HG02970 (cell line): ENCODE measurements at regions not wholly inside any gene's neighbourhood (a gene's known extent, or its start where the extent isn't known, plus 50 kb on each side); places are given as distances from the start of the nearest gene placed in this dataset.

Experiments used
- ATAC-seq: cut with Tn5 transposase; IDR thresholded peaks from one replicate; pipeline ENCODE4 v1.9.1; 2021; ENCODE audit warnings: mild to moderate bottlenecking, moderate library complexity, moderate number of reproducible peaks; ENCODE audit not compliant: unreplicated experiment, low FRiP score

DNA sequence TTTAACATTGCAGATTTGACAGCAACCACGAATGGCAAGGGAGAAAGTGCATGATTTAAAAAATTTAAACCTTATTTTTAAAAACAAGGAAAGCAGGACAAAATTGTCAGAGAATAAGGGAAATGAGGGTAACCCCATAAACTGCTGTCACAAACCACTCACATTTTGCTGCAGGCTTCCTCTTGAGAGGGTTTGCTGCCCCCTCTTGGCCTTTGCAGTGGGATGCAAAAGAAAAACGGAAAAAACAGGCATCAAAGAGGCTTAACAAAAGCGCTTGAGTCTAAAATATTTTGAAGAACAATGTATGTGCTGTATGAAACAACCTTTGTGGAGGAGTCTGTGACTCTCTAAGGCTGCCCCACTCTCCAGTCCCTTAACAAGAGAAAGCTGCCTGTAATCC lies 91.6 kb downstream of the TMX3 start:
- no peak for ATAC-seq

DNA sequence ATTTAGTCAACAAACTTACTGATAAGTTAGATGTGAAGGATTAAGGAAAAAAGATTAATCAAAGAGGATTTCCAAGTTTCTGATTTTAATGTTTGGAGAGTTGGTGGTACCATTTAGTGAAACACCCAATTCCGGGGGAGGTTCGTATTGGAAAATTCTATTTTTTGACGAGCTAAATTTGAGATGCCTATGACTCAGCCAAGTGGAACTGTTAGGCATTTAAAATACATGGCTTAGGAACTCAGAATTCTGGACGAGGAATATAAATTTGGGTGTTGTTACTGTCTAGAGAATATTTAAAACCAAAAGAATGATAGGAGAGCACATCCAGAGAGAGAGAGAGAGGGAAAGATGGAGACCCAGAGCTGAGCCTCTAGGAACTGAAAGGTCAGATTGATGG lies 103.6 kb downstream of the TMX3 start:
- ATAC-seq = no peak

DNA sequence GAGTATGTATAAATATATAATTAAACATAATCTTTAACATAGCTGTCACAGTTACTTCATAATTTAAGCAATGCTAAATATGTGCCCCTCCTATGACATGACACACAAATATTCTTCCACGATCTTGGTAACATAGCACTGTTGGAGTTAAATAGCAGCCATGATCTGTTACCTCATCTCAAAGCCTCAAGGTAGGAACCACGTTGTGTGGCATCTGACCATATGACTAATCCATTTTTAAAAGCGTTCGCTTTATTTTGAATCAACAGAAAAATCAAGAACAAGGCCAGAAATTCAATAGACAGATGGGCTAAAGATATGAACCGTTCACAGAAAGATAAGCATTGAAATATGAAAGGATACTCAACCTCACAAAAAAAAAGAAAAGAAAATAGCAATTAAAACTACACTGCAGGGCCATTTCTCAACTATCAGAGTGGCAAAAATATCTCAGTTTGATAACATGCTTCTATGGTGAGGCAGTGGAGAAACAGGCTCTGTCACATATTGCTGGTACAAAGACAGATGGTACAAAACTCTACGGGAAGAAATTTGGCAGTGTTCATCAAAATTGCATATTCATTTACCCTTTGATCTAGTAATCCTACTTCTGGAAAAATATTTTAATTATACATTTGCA lies 105.9 kb downstream of the TMX3 start:
- no peak for ATAC-seq

DNA sequence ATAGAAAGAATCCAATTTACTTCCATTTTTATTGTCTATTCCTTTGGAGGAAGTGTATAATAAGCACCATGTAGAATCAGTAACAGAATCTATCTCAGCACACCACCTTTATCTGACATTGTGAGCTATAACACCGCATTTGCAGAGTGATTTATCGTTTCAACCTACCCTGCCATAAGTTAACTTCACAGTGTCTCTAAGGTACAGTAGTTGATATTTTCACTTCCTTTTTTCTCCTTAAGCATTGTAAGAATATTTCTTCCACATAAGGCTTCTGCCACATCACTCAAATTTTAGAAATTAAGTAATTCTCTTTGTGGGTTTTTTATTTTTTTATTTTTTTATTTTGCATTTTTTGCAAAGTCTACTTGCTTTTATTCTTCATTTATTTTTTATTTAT lies 107.1 kb downstream of the TMX3 start:
- no peak for ATAC-seq

DNA sequence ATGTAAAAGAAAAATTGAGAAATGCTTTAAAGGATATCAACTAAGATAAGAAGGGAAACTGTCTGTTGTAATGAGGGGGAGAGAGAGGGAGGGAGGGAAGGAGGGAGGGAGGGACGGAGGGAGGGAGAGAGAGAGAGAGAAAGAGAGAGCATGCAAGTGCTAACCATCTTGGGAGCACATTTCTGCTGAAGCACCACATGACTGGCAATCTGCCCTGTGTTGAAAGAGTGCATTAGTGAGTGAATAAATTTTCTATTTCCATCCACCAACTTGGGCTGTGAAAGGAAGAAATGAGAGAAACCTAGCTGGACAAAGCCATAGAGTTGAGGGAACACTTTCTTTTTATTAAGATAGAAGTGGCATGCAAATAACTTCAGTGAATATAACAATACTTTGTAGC lies 110.7 kb downstream of the TMX3 start:
- no peak for ATAC-seq

DNA sequence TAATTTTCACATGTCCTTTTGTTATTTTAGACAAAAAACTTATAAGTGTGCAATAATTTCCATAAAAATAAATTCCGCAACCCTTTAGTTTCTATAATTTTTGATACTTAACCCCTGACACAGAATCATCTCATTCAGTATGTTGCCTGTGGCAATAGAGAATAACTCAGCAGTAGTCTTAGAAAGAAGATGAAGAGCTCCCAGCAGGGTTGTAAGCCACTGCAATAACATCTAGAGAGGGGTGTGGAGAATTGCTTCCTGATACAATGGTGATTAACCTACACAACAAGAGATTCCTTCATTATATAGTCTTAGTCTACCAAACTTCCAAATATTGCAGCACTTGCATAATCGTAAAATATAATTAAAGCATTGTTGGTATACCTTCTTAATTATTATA lies 118.9 kb downstream of the TMX3 start:
- ATAC-seq = no peak

DNA sequence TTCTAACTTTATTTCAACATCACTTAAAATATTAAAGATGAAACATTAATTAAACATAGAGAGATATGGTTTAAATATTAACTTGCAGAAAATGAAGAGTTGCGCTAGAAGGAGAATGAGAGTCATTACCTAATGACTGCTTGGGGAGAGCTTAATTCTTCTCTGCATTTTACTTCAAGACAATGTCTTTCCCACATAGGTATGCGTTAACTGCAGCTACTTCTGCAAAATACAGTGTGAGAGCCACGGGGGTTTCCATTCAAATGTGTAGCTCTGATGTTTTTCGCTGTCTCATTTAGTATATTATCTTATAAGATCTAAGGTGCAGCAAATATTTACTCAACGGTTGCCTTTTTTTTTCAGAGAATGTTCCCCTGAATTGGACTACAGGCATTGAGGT lies 126.7 kb downstream of the TMX3 start:
- ATAC-seq = no peak

DNA sequence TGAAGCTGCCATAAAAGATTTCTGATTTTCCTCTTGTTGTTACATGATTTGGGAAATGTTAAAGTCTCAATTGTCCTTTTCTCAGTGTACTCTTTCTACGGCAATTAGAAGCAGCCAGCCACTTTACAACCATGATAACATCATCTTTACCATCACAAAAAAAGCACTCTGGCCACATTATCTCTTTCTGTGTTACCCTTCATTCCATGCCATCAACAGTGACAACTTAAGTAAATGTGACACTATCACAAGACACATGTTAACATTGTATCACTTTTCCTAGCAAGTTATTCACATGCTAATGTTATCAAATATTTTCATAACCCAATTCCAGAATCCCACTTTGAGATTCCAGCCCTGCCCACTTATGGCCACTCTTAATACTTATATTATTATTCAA lies 131.2 kb downstream of the TMX3 start:
- ATAC-seq = no peak

DNA sequence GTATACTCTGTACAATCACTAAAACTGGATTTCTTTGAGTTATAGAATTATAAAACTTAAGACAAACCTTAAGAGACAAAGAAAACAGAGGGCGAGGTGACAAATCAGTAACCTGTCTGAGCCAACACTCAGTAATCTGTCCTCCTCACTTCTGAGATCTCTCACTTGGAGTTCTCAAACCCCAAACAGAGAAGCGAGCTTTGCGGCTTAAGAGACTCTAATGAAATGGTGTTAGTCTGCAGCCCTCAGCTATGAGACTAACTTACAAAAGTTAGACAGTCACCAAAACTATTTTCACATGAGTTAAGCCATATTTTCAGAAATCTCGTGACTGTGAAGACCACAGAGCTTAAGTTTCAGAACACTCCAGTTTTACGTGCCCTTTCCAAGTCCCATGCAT lies 140.6 kb downstream of the TMX3 start:
- no peak for ATAC-seq

DNA sequence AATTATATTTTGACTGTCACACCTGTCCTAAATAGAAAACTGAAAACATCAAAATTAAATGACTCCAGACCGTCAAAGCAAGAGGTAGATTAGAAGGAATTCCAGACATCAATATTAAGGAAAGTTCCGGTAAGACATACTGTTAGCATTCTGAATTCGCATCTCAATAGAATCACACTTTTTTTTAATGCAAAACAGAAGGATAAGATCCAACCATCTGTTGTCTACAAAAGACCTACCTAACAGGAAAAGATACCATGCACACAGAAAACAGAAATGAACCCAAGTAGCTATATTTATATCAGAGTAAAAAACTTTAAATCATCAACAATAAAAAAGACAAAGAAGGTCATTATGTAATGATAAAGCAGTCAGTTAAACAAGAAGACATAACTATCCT lies 145.0 kb downstream of the TMX3 start:
- no peak for ATAC-seq

DNA sequence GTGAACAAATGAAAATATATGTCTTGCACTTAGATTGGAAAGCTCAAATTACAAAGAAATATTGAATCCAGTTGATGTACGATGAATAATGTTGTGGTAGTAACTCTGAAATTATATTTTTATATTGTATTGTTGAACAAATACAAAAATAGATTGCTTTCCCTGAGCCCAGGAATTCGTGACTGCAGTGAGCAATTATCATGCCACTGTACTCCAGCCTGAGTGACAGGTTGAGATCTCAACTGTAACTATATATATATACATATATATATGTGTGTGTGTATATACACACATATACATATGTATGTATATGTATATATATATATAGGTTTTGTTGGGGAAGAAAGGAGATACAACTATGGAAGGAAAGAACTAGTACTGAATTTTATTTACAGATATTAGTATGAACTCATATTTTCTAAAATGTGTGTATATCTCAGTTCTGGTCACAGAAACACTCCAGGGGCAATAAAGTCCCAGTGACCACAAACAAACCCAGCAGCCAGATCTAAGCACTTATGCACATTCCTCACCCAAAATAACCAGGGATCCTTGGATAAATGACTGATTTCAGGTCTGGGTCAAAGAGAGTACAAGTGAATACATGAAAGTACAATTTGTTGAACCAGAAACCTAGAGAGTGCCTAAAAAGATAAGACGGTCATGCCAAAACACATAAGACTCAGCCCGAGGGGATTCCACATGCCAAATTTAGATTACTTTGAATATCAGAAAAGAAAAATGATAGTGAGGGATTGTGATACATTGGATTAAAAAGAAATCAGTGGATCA lies 146.3 kb downstream of the TMX3 start:
- ATAC-seq = no peak

DNA sequence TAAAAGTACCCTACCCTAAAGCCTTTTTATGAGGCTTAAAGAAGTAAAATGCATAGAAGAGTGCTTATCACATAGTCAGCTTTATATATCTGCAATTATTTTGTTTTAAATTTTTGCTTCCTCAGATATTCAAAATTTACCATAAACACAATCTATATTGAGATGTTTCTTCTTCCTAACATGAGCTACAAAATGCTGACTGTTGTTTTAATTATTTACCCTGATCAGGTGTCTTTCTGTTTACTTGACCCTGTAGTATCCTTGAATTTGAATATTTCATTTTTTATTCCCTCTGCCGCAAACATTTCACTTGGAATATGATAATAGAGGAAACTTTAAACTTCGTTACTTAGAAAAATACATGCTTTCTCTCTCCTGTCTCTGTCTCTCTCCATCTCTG lies 147.9 kb downstream of the TMX3 start:
- no peak for ATAC-seq

DNA sequence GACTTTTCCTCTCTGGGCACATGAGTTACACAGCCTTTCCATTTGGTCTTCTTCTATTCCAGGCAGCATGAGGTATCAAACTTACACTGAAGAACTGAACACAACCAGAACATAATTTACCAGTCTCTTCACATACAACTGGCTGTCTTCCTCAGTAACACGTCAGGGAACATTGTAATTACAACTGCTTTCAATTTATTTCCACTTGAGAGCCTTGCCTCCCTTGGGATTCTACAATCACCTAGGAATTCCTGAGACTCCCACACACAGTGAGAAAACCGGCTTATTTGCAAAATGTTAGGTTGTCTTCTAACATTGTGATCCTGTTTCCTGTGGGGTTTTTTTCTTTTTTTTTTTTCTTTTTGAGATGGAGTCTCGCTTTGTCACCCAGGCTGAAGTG lies 149.9 kb downstream of the TMX3 start:
- no peak for ATAC-seq

DNA sequence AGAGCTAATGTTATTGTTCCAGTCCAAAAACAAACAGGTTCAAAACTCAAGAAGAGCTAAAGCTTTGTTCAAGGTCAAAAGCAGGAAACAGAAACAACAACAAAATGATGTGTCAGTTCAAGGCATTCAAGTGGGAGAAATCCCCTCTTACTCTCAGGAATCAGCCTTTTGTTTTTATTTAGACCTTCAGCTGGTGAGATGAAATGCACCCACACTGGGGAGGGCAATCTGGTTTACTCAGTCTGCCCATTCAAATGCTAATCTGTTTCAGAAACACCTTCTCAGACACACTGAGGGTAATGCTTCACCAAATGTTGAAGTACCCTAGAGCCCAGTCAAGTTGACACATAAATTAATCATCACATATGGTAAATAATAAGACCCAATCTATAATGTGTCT lies 150.6 kb downstream of the TMX3 start:
- no peak for ATAC-seq

DNA sequence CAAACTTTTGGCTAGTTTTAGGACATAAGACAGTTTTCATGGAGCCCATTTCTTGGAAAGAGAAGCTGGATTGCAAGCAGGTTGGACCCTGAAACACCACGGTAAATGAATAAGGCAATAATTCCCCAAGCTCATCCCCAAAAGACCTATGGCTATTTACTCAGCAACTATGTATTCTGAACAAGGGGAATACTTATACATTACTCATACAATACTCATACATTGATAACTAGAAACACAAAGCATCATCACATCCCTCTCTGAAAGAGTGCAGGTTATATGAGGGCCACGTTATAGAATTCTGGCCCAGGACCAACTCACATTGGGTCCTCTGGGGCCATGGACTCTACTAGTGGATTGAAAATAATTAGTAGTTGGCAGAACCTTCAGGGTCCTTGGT lies 154.8 kb downstream of the TMX3 start:
- ATAC-seq = no peak

DNA sequence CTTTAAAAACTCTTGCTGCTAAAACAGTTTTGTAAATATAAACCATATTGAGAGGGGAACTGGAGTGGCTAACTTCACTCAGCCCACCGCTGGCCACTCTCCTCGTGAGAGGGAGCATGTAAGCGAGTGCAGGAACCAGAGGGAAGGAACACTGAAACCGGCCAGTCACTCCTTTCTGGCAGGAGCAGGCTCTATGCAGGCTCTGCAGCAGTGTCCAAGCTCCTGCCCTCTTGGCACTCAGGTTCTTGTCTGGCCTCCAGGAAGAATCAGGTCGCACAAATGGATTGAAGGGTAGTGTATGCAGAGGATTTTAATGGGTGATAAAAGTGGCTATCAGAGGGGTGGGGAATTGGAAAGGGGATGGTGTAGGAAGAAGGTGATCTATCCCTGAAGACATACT lies 157.7 kb downstream of the TMX3 start:
- no peak for ATAC-seq

DNA sequence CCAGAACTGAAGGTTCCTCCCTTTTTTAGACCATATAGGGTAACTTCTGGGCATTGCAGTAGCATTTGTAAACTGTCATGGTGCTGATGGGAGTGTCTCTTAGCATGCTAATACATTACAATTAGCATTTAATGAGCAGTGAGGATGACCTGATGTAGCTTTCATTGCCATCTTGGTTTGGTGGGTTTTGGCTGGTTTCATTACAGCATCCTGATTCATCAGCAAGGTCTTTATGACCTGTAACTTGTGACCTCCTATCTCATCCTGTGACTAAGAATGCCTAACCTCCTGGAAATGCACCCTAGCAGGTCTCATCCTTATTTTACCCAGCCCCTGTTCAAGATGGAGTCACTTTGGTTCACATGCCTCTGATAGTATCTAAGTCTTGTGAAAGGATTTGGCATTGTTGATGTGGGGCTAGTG lies 159.0 kb downstream of the TMX3 start:
- no peak for ATAC-seq

DNA sequence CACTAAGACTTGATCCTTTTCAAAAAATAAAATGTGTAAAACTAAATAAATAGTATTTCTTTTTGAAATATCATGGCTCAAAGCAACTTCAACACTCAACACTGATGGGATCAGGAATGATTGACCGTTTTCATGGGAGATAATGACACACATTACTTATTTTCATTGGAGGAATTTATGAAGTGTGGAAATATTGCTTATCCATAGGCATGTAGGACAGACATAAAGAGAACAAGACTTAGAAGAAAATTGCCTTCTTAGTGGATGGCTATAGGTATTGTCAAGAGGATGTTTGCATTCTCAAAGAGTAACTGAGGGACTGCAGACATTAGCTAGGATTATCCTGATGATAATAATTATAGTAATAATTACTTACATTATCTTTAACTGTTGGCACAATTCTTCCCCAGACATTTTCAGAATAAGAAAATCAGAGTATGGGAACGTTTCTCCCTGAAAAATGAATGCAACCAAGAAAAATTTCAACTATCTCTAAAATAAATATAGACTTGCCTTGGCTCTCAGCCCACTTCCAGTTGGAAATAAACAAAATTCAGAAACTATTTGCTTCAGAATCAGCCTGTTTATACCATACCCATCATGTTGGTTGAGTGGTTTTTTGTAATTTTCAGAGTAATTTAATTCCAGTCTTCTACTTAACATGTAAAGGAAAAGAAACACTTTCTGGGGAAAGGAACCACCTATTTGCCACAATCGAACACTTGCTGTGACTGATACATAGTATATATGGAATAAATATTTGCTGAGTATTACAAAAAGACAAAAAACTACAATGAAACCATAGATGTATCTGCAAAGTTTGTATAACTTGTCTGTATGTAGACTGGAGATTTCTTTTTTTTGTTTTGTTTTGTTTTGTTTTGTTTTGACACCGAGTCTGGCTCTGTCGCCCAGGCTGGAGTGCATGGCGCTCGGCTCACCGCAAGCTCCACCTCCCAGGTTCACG lies 165.7 kb downstream of the TMX3 start:
- ATAC-seq = no peak

DNA sequence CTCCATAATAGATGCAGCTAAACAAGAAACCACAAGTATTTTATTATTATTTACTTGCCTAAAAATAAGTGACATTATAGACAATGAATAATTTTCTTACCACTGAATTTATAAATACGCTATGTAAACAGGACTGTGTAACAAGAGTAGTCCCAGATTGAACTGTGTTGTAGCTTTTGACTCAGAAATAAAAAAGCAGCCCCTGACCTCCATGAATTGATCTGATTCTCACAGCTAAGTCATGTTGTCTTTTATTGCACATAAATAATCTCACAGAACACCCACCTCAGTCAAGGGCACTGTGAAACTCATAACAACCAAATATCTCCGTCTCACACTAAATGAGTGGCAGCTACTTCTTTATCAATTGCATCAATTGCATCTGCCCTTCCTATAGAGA lies 171.6 kb downstream of the TMX3 start:
- no peak for ATAC-seq

DNA sequence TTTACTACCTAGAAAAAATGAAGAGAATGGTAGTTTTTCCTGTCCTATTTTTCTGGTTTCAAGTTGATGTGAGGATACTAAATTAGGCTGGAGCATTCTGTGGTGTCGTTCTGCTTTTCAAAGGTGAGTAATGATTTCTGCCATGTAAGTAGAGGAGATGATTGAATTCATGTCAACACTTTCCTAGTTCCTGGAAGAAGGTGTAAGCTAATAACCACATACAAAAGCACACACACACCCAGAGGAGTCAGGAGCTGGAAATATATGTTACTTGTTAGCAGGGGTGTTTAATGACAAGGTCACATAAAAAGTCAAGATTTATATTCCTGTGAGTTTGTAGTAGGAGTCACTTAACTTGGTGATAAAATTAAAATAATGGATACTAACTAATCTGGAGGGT lies 172.1 kb downstream of the TMX3 start:
- no peak for ATAC-seq

DNA sequence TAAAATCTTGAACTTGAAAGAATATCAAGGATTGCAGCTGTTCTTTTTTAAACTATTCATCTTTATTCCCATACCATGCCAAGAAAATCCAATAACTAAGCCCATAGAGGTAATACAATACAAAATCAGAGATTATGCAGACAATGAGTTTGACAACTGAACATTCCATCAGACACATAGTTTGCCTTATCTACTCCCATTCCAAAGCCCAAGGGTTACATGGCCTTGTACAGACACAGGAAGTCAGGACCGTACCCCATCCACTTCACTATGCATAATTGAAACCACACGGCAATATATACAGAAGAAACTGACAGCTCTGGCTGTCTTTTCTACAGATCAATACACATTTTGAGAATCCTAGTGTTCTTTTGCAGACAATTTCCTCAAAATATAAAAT lies 181.3 kb downstream of the TMX3 start:
- ATAC-seq = no peak
